RWPE1 (cell line): ENCODE measurements at regions not wholly inside any gene's neighbourhood (a gene's known extent, or its start where the extent isn't known, plus 50 kb on each side); places are given as distances from the start of the nearest gene placed in this dataset.

Source experiments
- CTCF ChIA-PET: fragments of 350-600 bp; sonication (Branson Sonifier 250); formaldehyde crosslinking; extraction: SDS; loops from one replicate; lab custom pipeline; 2021; lab: Yijun Ruan, JAX
- POLR2A ChIA-PET: fragments of 400-600 bp; formaldehyde crosslinking; extraction: SDS; loops from one replicate; lab custom pipeline; 2020; ENCODE audit warnings: antibody characterized with exemption; ENCODE audit not compliant: low non-redundant PET; lab: Yijun Ruan, JAX
- DNase-seq: peaks from one replicate; pipeline ENCODE4 v3.0.0; 2012; ENCODE audit warnings: low spot score
- H3K27ac ChIP-seq: fragments of 450-650 bp; 2 replicates; pipeline ENCODE4 v1.5.1; 2017
- CTCF ChIP-seq: fragments of 450-650 bp; conservative IDR thresholded peaks from 2 replicates; pipeline ENCODE4 v1.5.1; 2017; ENCODE audit warnings: low read depth, mild to moderate bottlenecking

- DNase-seq: no peak
- ChIA-PET POLR2A (no interaction called here), CTCF (no interaction called here)
- TF ChIP-seq CTCF: no peak
- no peak overlapping the region for H3K27ac ChIP-seq
Measured at GRCh38 chr4:166655705-166656104, 578.6 kb downstream of the SPOCK3 start.

- CTCF ChIA-PET: interaction anchor here (0.6 kb wide), 1 partner anchor 272 kb away, joined by 3 read pairs; no protein-coding TSS in a partner anchor
Measured at GRCh38 chr4:166657261-166657660, 577.0 kb downstream of the SPOCK3 start.

DNA sequence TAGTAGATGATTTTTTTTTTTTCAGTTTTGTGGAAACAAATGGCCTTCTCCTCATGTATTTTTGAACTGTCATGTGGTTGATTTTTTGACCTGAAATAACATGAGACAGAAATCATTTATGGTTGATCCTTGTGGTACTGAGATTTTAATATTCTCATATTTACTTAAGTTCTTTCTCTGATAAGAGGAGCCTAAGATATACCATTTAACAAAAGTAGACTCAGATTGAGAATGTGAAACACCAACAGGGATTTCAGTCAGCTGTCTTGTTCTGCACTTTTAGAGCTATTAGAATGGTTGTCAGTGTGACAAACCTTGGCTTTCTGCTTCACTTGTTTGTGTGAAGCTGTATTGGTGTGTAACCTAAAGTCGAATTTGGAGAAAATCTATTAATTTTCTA, 575.7 kb downstream of the SPOCK3 start:
- TF ChIP-seq CTCF: no peak
- H3K27ac ChIP-seq: no peak overlapping the region
- DNase-seq: no peak
- POLR2A ChIA-PET: no interaction called here
- CTCF ChIA-PET: interaction anchor here (0.7 kb wide), 1 partner anchor 476 kb away, joined by 4 read pairs; no protein-coding TSS in a partner anchor

More at GRCh38 chr4:166657261-166657660, 577.0 kb downstream of the SPOCK3 start:
- no peak for TF ChIP-seq CTCF
- no peak for DNase-seq
- H3K27ac ChIP-seq: no peak overlapping the region
- POLR2A ChIA-PET: no interaction called here

- H3K27ac ChIP-seq: no peak overlapping the region
- ChIA-PET CTCF (no interaction called here), POLR2A (no interaction called here)
- no peak for TF ChIP-seq CTCF
- no peak for DNase-seq
Measured at GRCh38 chr4:166662266-166662843, 571.9 kb downstream of the SPOCK3 start.

GRCh38 chr4:166670341-166670740, 564.0 kb downstream of the SPOCK3 start:
- CTCF ChIA-PET: no interaction called here
- no peak for DNase-seq
- H3K27ac ChIP-seq: no peak overlapping the region
- TF ChIP-seq CTCF: no peak
- POLR2A ChIA-PET: no interaction called here

DNA sequence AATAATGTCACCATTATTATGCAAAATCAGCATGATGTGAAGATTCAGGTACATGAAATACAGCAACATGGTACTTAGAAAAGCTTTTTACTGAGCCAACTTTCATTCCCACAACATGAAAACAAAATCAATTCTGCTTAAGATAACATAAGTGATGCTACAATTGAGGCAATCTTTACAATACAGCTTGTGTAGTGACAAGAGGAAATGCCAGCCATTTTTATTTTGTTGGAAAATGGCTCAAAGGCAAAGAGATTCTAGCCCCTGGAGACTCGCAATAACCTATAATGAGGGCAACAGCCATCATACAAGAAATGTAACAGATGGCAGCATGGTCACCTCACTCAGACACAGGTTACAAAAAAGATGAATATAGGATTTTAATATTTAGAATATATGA, 560.4 kb downstream of the SPOCK3 start:
- ChIA-PET POLR2A (no interaction called here), CTCF (no interaction called here)
- no peak for DNase-seq
- no peak for TF ChIP-seq CTCF
- H3K27ac ChIP-seq: no peak overlapping the region
